ENCODE measurements at regions not wholly inside any gene's neighbourhood (a gene's known extent, or its start where the extent isn't known, plus 50 kb on each side); places are given as distances from the start of the nearest gene placed in this dataset.

DNA sequence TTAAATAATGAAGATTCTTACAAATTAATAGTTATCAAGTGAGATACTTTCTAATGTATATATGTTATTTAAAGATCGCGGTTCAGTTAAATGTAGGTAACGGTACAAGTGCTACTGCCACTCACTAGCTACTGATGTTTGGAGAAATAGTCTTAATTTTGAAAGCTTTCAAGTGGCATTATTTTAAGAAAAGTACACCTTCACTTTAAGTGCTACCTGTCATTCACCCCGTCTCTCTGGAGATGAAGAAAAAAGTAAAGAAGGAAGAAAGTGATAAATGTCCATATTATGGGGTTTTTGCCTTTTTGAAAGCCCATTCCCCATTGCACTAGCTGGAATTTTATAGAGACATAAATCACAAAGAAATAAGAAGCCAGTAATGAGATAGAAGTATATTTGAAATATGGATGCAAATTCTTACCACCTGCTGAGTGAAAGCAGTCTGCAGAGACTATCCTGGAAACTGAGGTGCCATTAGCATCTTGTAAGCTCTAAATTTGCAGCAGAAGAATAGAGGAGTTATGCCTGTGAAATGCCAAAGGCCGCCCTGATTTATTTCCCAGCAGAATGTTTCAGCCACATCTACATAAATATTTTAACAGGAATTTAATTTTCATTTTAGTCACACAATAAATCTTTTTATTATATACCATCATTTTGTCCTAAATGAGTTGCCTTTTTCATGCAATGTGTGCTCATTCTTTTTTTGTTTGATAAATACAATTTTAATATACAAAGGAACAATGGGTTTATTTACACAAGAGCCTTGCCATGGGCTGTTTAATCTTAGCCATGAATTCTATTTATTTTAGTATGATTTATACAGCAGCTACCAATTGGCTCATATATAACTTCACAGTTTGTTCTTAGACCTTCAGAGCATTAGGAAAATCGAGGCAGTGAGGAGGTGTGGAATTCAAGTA, 489.9 kb upstream of the RAG2 start:
- H3K4me3 ChIP-seq = no peak overlapping the region
- TF ChIP-seq POLR2A (IDR thresholded peaks at IDR 0.05) (no peak), POLR2AphosphoS5 (IDR thresholded peaks at IDR 0.05) (no peak), EP300 (IDR thresholded peaks at IDR 0.05) (no peak)
- TF ChIP-seq, protein P1, sequence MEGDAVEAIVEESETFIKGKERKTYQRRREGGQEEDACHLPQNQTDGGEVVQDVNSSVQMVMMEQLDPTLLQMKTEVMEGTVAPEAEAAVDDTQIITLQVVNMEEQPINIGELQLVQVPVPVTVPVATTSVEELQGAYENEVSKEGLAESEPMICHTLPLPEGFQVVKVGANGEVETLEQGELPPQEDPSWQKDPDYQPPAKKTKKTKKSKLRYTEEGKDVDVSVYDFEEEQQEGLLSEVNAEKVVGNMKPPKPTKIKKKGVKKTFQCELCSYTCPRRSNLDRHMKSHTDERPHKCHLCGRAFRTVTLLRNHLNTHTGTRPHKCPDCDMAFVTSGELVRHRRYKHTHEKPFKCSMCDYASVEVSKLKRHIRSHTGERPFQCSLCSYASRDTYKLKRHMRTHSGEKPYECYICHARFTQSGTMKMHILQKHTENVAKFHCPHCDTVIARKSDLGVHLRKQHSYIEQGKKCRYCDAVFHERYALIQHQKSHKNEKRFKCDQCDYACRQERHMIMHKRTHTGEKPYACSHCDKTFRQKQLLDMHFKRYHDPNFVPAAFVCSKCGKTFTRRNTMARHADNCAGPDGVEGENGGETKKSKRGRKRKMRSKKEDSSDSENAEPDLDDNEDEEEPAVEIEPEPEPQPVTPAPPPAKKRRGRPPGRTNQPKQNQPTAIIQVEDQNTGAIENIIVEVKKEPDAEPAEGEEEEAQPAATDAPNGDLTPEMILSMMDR (IDR thresholded peaks at IDR 0.05) = no peak
- H3K27ac ChIP-seq = no peak overlapping the region
- no peaks in the 10 kb centered on the region for H3K4me1 ChIP-seq
- H3K9me3 ChIP-seq = no peaks in the 10 kb centered on the region
- DNase-seq = no peak
- 64 to 75% (median 71%) methylated on average over 6 of the region's 6 CpGs for WGBS, 5 donors
- no peaks in the 10 kb centered on the region for H3K27me3 ChIP-seq
- H3K36me3 ChIP-seq = no peaks in the 10 kb centered on the region
- intact Hi-C loops (cut with DNase I; ENCODE audit: low total_unique reads) = no loop called here

DNA sequence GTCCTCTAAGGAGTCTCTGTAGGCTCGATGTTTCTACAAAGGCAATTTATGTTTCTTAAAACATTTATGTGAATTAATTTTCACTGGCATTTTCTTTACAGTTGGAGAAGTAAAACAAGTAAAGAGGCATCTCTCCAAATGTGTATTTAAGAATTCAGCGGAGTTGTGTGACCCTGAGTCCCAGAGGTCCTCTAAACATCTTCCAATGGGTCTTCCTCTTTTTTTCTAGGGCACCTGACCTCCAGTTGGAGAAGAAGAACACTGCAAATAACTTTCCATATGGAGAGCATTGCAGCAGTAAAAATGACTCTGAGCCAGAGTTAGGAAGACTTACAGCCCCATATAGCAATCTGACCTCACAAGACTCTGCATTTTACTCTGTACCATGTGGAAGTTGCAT, 480.5 kb upstream of the RAG2 start:
- peak in 1 of 2 donors; percentile 12 for DNase-seq
- Histone ChIP-seq H3K27me3 (no peaks in the 10 kb centered on the region), H3K9me3 (no peaks in the 10 kb centered on the region), H3K4me1 (no peaks in the 10 kb centered on the region), H3K4me3 (no peak overlapping the region), H3K27ac (no peak overlapping the region), H3K36me3 (no peaks in the 10 kb centered on the region)
- no peak for TF ChIP-seq EP300 (IDR thresholded peaks at IDR 0.05)
- TF ChIP-seq, protein P1 (IDR thresholded peaks at IDR 0.05) = no peak
- TF ChIP-seq POLR2AphosphoS5 (IDR thresholded peaks at IDR 0.05) = no peak
- no peak for TF ChIP-seq POLR2A (IDR thresholded peaks at IDR 0.05)
- intact Hi-C loops (cut with DNase I; ENCODE audit: low total_unique reads) = no loop called here
- 58 to 82% (median 77%) methylated on average over 2 of the region's 2 CpGs for WGBS, 5 donors

DNA sequence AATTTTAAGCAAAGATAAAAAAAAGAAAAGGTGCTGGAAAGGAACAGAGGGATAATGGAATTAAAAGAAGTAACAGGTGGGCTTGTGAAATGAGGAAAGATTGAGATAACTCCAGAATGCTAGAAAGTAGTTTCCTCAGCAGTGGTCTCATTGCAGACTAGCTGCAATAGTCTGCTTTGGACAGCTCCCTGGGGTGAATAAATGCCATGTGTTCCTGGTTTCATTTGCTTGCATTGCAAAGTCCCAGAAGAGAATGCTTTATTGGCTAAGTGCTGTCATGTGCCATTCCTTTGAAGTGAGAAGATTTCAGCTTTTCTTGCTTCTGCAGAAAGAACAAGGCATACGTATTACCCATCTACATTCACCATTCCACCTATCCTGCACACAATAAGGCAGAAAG, 478.8 kb upstream of the RAG2 start:
- no peak overlapping the region for H3K27ac ChIP-seq
- no peak overlapping the region for H3K4me3 ChIP-seq
- H3K4me1 ChIP-seq = no peaks in the 10 kb centered on the region
- intact Hi-C loops (cut with DNase I; ENCODE audit: low total_unique reads) = no loop called here
- TF ChIP-seq POLR2A (IDR thresholded peaks at IDR 0.05) = no peak
- TF ChIP-seq, protein P1 (IDR thresholded peaks at IDR 0.05) = no peak
- TF ChIP-seq POLR2AphosphoS5 (IDR thresholded peaks at IDR 0.05) = no peak
- TF ChIP-seq EP300 (IDR thresholded peaks at IDR 0.05) = no peak
- H3K27me3 ChIP-seq = no peaks in the 10 kb centered on the region
- WGBS, 5 donors = 58 to 78% (median 76%) methylated on average over 1 of the region's 1 CpG
- no peaks in the 10 kb centered on the region for H3K9me3 ChIP-seq
- peak in 1 of 2 donors; percentile 7 for DNase-seq
- no peaks in the 10 kb centered on the region for H3K36me3 ChIP-seq

DNA sequence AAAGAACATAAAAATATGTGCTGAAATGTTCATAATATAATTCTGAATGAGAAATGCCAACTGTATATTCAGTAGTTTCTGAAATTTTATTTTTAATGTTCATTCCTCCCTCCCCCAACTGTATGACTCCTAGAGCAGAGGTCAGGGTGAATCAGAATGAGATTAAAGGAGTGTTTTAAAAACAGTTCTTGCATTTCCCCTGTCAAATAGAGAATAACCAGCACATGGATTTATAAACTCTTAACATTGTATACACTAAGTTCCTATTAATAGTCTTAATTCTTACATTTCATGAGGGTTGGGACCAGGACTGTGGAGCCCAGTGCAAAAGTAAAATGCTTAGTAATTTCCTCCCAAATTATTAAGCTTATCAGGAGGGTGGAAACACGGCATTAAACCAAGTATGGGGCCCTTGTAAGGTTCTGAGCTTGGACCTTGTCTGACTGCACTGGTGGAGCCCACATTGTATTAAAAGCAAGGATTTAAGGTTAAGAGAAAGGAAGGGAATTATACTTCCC, 474.6 kb upstream of the RAG2 start:
- intact Hi-C loops (cut with DNase I; ENCODE audit: low total_unique reads) = no loop called here
- Histone ChIP-seq H3K36me3 (no peaks in the 10 kb centered on the region), H3K4me1 (no peaks in the 10 kb centered on the region), H3K9me3 (no peaks in the 10 kb centered on the region), H3K4me3 (no peak overlapping the region), H3K27me3 (no peaks in the 10 kb centered on the region), H3K27ac (no peak overlapping the region)
- 12 to 35% (median 19%) methylated on average over 1 of the region's 1 CpG for WGBS, 5 donors
- peak in 1 of 2 donors; percentile 37 for DNase-seq
- TF ChIP-seq POLR2AphosphoS5 (IDR thresholded peaks at IDR 0.05) = no peak
- TF ChIP-seq, protein P1 (IDR thresholded peaks at IDR 0.05) = no peak
- TF ChIP-seq EP300 (IDR thresholded peaks at IDR 0.05) = no peak
- no peak for TF ChIP-seq POLR2A (IDR thresholded peaks at IDR 0.05)

Measured in stomach (tissue), 8 donors.